ENCODE measurements at regions not wholly inside any gene's neighbourhood (a gene's known extent, or its start where the extent isn't known, plus 50 kb on each side); places are given as distances from the start of the nearest gene placed in this dataset.

- Histone ChIP-seq H2BK15ac (ENCODE audit: low read length) (no peak overlapping the region), H3K56ac (replicated peaks; ENCODE audit: insufficient read length, low read depth, low read length) (no peak overlapping the region), H2BK12ac (ENCODE audit: low read depth, low read length) (no peak overlapping the region), H2BK20ac (ENCODE audit: low read length) (no peak overlapping the region), H3K36me3 (ENCODE audit: control insufficient read depth in 2 of 4, insufficient read depth in 4 of 4, low read length in 3 of 4) (no peaks in the 10 kb centered on the region), H4K91ac (replicated peaks; ENCODE audit: insufficient read length, low read length) (no peak overlapping the region), H3K27me3 (replicated peaks in 1 of 4; ENCODE audit: control insufficient read depth in 3 of 4, extremely low read depth in 1 of 4, insufficient read depth in 3 of 4, low read length in 3 of 4) (no peaks in the 10 kb centered on the region), H3K4me1 (replicated peaks in 1 of 4; ENCODE audit: control insufficient read depth in 3 of 4, insufficient read depth in 4 of 4, low read length in 3 of 4) (no peaks in the 10 kb centered on the region), H3K27ac (ENCODE audit: low read depth, low read length) (no peak overlapping the region), H3K23ac (ENCODE audit: insufficient read length) (no peak overlapping the region), H3K79me1 (ENCODE audit: low read depth, low read length) (no peaks in the 10 kb centered on the region), H2AFZ (ENCODE audit: low read length) (no peak overlapping the region), H3K79me2 (ENCODE audit: control insufficient read depth in 1 of 2, insufficient read depth in 2 of 2, low read length in 2 of 2) (no peaks in the 10 kb centered on the region), H3K4me2 (ENCODE audit: insufficient read depth in 1 of 2, low read depth in 2 of 2, low read length in 2 of 2) (no peak overlapping the region), H3K18ac (ENCODE audit: extremely low read depth, low read length) (no peak overlapping the region), H2BK5ac (ENCODE audit: low read depth, low read length) (no peak overlapping the region), H3K23me2 (ENCODE audit: low read depth, low read length) (no peaks in the 10 kb centered on the region), H3K9me3 (ENCODE audit: insufficient read depth in 2 of 2, low read depth in 1 of 2, low read length in 1 of 2) (peaks cover 66 to 90% of the 10 kb centered on the region in 2 experiments), H4K20me1 (replicated peaks in 1 of 2; ENCODE audit: control insufficient read depth in 1 of 2, insufficient read depth in 2 of 2, low read length in 2 of 2) (no peaks in the 10 kb centered on the region), H2BK120ac (replicated peaks; ENCODE audit: low read depth, low read length) (no peak overlapping the region), H3K9ac (replicated peaks in 1 of 4; ENCODE audit: extremely low read depth in 1 of 4, low read depth in 3 of 4, low read length in 3 of 4) (no peak overlapping the region), H3K4me3 (ENCODE audit: extremely low read depth in 1 of 4, insufficient read depth in 2 of 4, low read depth in 3 of 4, low read length in 4 of 4) (no peak overlapping the region), H3K4ac (replicated peaks; ENCODE audit: insufficient read length, low read depth, low read length) (no peak overlapping the region), H4K5ac (ENCODE audit: insufficient read length, low read depth, low read length) (no peak overlapping the region), H2AK5ac (ENCODE audit: low read depth, low read length) (no peak overlapping the region), H3K14ac (ENCODE audit: insufficient read length) (no peak overlapping the region), H4K8ac (ENCODE audit: extremely low read depth, insufficient read depth, low read length) (no peak overlapping the region)
- DNase-seq (ENCODE audit: low read depth in 1 of 2, low spot score in 2 of 2), result no peak
- TF ChIP-seq JUND (IDR thresholded peaks at IDR 0.05; ENCODE audit: low read length) (no peak), TEAD4 (IDR thresholded peaks at IDR 0.05; ENCODE audit: low read depth, low read length) (no peak), EZH2 (IDR thresholded peaks at IDR 0.05; ENCODE audit: low read depth, low read length, severe bottlenecking) (no peak), KDM1A (IDR thresholded peaks at IDR 0.05; ENCODE audit: borderline replicate concordance, low read length) (no peak), TBP (IDR thresholded peaks at IDR 0.05; ENCODE audit: low read depth, low read length) (no peak), GTF2F1 (IDR thresholded peaks at IDR 0.05; ENCODE audit: borderline replicate concordance, low read depth, low read length) (no peak), YY1 (IDR thresholded peaks at IDR 0.05; ENCODE audit: low read depth, low read length) (no peak), TCF12 (IDR thresholded peaks at IDR 0.05; ENCODE audit: low read depth, low read length) (no peak), SP2 (IDR thresholded peaks at IDR 0.05; ENCODE audit: low read length) (no peak), SP1 (IDR thresholded peaks at IDR 0.05; ENCODE audit: low read depth, low read length) (no peak)
- POLR2A ChIA-PET (ENCODE audit: partially characterized antibody), result no interaction called here
- CTCF ChIA-PET (ENCODE audit: partially characterized antibody), result interaction anchor here (0.6 to 1.4 kb wide), 4 partner anchors 124 to 421 kb away, joined by 3 to 4 read pairs (median 3); no protein-coding TSS in a partner anchor
- WGBS, 2 experiments (ENCODE audit: extremely low coverage in 1 of 2, insufficient coverage in 1 of 2, insufficient read length in 1 of 2, insufficient replicate concordance in 2 of 2, low coverage in 1 of 2, low lambda C conversion rate in 2 of 2, missing lambda C conversion rate in 1 of 2), result 100% methylated on average over 3 of the region's 3 CpGs; no CpG with 5 or more reads in 1 of the 2 experiments
- FAIRE-seq, result no peak
Measured at GRCh38 chr17:83200751-83201150, 121.3 kb downstream of the METRNL start.
